ENCODE measurements at regions not wholly inside any gene's neighbourhood (a gene's known extent, or its start where the extent isn't known, plus 50 kb on each side); places are given as distances from the start of the nearest gene placed in this dataset.

GRCh38 chr2:22360735-22361374 lies 1024.1 kb upstream of the KLHL29 start:
- no peak for DNase-seq (ENCODE audit: low read depth)
- TF ChIP-seq CTCF (IDR thresholded peaks at IDR 0.05; ENCODE audit: insufficient read depth, low read length), result no peak
- no peak overlapping the region for H3K4me3 ChIP-seq (ENCODE audit: low read depth, low read length)

GRCh38 chr2:22361571-22361970 lies 1023.4 kb upstream of the KLHL29 start:
- DNase-seq (ENCODE audit: low read depth), result no peak
- TF ChIP-seq CTCF (IDR thresholded peaks at IDR 0.05; ENCODE audit: insufficient read depth, low read length), result no peak
- H3K4me3 ChIP-seq (ENCODE audit: low read depth, low read length), result no peak overlapping the region

DNA sequence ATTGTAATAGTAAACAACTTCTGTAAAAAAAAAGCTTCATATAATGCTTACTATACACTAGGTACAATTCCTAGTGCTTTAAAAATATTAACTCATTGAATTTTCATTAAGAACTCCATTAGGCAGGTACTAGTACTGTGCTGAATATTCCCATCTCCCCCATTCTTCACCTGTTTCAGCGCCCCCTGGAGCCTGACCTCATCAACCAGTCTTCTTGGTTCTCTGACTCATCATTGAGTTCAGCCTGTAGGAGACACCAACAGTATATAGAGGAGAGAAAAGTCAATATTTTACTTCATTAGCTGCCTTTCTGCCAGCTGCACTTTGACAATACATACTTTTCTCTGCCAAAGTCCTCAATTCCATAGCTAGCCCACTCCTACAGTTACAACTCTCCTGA lies 1009.9 kb upstream of the KLHL29 start:
- TF ChIP-seq CTCF (IDR thresholded peaks at IDR 0.05; ENCODE audit: insufficient read depth, low read length), result no peak
- no peak overlapping the region for H3K4me3 ChIP-seq (ENCODE audit: low read depth, low read length)
- no peak for DNase-seq (ENCODE audit: low read depth)

- TF ChIP-seq CTCF (IDR thresholded peaks at IDR 0.05; ENCODE audit: insufficient read depth, low read length), result no peak
- H3K4me3 ChIP-seq (ENCODE audit: low read depth, low read length), result no peak overlapping the region
- DNase-seq (ENCODE audit: low read depth), result no peak
Measured at GRCh38 chr2:22377268-22377667, 1007.7 kb upstream of the KLHL29 start.

DNA sequence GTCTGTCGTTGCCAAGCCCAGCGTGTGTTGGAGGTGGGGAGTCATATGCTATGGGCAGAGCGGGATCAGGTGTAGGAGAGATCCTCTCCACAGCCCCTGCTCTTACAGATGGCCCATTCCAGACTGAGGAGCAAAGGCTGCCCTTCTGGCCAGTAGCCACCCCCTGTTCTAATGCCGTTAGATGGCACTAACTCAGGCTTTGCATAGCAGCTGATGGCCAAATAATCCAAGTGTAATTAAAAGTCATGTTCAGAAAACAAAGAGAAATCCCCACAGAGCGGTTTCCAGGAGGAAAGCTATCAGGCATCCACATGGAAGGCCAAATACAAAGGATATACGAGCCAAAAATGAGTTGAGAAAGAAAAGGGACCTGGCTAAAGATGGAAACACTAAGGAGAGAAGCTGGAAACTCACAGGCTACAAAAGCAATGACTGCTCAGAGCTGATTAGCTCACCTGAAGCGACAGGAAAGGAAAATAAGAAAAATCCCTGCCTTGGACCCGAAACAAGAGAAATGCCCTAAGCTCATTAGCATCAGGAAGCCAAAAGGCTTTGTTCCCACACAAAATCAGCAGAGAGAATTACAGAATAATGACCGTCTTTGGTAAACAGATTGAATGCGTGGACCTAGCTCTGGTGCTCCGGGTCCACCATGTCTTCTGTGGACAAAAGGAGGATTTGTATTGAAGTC lies 1002.4 kb upstream of the KLHL29 start:
- no peak for DNase-seq (ENCODE audit: low read depth)
- no peak overlapping the region for H3K4me3 ChIP-seq (ENCODE audit: low read depth, low read length)
- TF ChIP-seq CTCF (IDR thresholded peaks at IDR 0.05; ENCODE audit: insufficient read depth, low read length), result no peak

DNA sequence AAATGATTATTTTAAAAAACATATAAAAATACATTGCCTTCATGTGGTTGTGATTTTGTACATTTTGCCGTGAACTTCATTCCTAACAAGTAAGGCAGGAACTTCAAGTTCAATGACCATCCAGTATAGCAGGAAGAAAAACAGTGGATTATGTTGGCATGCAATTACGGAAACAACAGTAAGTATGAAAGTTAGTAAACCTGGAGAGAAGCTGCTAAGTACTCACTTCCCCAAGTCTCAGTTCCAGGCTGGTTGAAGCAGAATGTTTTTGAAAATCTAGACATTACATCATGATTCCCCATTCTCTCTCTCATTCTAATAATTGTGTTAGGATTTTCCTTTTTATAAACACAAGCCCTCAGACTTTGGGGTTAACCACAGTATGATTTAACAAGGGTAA lies 987.1 kb upstream of the KLHL29 start:
- no peak overlapping the region for H3K4me3 ChIP-seq (ENCODE audit: low read depth, low read length)
- no peak for DNase-seq (ENCODE audit: low read depth)
- TF ChIP-seq CTCF (IDR thresholded peaks at IDR 0.05; ENCODE audit: insufficient read depth, low read length), result no peak

All from fibroblast of the aortic adventitia (primary cell).